HL-60 (cell line): ENCODE measurements at regions not wholly inside any gene's neighbourhood (a gene's known extent, or its start where the extent isn't known, plus 50 kb on each side); places are given as distances from the start of the nearest gene placed in this dataset.

Source experiments
- DNase-seq, 2 experiments: peaks; one replicate each; pipeline ENCODE4 v3.0.0-alpha.2; 2010 to 2020; ENCODE audit warnings: low read depth in 1 of 2, low spot score in 1 of 2
- H3K27ac ChIP-seq: fragments of 250-450 bp; sonication (Bioruptor Pico); replicated peaks from 2 replicates; pipeline ENCODE4 v1.5.1; 2020; ENCODE audit warnings: mild to moderate bottlenecking, moderate library complexity
- H3K27me3 ChIP-seq: fragments of 250-450 bp; sonication (Bioruptor Pico); 2 replicates; pipeline ENCODE4 v1.5.1; 2021; ENCODE audit warnings: mild to moderate bottlenecking, moderate library complexity; ENCODE audit not compliant: insufficient read depth, poor library complexity, severe bottlenecking
- H3K4me3 ChIP-seq: replicated peaks from 2 replicates; pipeline ENCODE4 v1.5.1; 2011; ENCODE audit warnings: mild to moderate bottlenecking, control low read depth, low read length; ENCODE audit not compliant: insufficient read depth
- GABPA ChIP-seq: IDR thresholded peaks from 2 replicates; pipeline ENCODE4 v1.6.1; 2012; ENCODE audit warnings: low read depth
- POLR2AphosphoS5 ChIP-seq: IDR thresholded peaks from 2 replicates; pipeline ENCODE4 v1.6.1; 2012; ENCODE audit warnings: low read depth
- REST ChIP-seq: IDR thresholded peaks from 2 replicates; pipeline ENCODE4 v1.6.1; 2012; ENCODE audit warnings: low read depth; ENCODE audit not compliant: insufficient replicate concordance
- SPI1 ChIP-seq: IDR thresholded peaks from 2 replicates; pipeline ENCODE4 v1.6.1; 2012; ENCODE audit warnings: low read depth, mild to moderate bottlenecking, borderline replicate concordance
- TF ChIP-seq, protein P1 (sequence below): IDR thresholded peaks from one replicate; pipeline ENCODE4 v1.5.1; 2011; ENCODE audit warnings: low read length, control low read depth, inconsistent platforms; ENCODE audit not compliant: insufficient read depth

GRCh38 chr5:118310401-118310800, 677.9 kb downstream of the DTWD2 start:
- Histone ChIP-seq H3K27ac (no peak overlapping the region), H3K4me3 (no peak overlapping the region), H3K27me3 (no peaks in the 10 kb centered on the region)
- DNase-seq: no peak
- no peak for TF ChIP-seq SPI1
- no peak for TF ChIP-seq GABPA
- no peak for TF ChIP-seq REST
- TF ChIP-seq POLR2AphosphoS5: no peak
- TF ChIP-seq, protein P1, sequence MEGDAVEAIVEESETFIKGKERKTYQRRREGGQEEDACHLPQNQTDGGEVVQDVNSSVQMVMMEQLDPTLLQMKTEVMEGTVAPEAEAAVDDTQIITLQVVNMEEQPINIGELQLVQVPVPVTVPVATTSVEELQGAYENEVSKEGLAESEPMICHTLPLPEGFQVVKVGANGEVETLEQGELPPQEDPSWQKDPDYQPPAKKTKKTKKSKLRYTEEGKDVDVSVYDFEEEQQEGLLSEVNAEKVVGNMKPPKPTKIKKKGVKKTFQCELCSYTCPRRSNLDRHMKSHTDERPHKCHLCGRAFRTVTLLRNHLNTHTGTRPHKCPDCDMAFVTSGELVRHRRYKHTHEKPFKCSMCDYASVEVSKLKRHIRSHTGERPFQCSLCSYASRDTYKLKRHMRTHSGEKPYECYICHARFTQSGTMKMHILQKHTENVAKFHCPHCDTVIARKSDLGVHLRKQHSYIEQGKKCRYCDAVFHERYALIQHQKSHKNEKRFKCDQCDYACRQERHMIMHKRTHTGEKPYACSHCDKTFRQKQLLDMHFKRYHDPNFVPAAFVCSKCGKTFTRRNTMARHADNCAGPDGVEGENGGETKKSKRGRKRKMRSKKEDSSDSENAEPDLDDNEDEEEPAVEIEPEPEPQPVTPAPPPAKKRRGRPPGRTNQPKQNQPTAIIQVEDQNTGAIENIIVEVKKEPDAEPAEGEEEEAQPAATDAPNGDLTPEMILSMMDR: no peak

DNA sequence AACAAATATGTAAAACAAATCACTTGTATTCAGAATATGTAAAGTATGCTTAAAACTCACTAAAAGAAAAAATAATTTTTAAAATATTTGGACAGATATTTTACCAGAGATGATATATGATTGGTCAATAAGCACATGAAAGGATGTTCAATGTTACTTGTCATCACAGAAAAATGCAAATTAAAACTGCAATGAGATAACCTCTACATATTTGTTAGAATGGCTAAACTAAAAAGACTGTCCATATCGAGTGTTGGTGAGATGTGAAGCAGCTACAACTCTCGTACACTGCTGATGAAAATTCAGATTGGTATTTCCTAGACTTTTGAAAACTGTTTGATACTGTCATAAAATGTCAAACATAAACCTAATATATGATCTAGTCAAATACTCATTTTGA, 685.1 kb downstream of the DTWD2 start:
- TF ChIP-seq SPI1: no peak
- no peak for TF ChIP-seq REST
- no peaks in the 10 kb centered on the region for H3K27me3 ChIP-seq
- DNase-seq: no peak
- no peak overlapping the region for H3K4me3 ChIP-seq
- no peak overlapping the region for H3K27ac ChIP-seq

- TF ChIP-seq POLR2AphosphoS5: no peak
- TF ChIP-seq REST: no peak
- TF ChIP-seq, protein P1: no peak
- no peak for TF ChIP-seq SPI1
- no peak for TF ChIP-seq GABPA
- no peak overlapping the region for H3K27ac ChIP-seq
- H3K4me3 ChIP-seq: no peak overlapping the region
- DNase-seq: no peak
- no peaks in the 10 kb centered on the region for H3K27me3 ChIP-seq
Observed at GRCh38 chr5:118302786-118303185, 685.6 kb downstream of the DTWD2 start.

- TF ChIP-seq GABPA (no peak), REST (no peak), POLR2AphosphoS5 (no peak), SPI1 (no peak)
- TF ChIP-seq, protein P1: no peak
- no peaks in the 10 kb centered on the region for H3K27me3 ChIP-seq
- no peak overlapping the region for H3K27ac ChIP-seq
- H3K4me3 ChIP-seq: no peak overlapping the region
- DNase-seq: no peak
Observed at GRCh38 chr5:118301696-118302095, 686.7 kb downstream of the DTWD2 start.
